Kidney (tissue), 13 donors: ENCODE measurements at regions not wholly inside any gene's neighbourhood (a gene's known extent, or its start where the extent isn't known, plus 50 kb on each side); places are given as distances from the start of the nearest gene placed in this dataset.

Experiments
- DNase-seq, 5 donors: peaks; one replicate each; pipeline ENCODE4 v3.0.0-alpha.2; 2013 to 2020
- FAIRE-seq: peaks from 2 replicates; lab custom pipeline; 2012; peaks lifted over from hg19 to GRCh38; lab: Jason Lieb, UNC
- H3K27ac ChIP-seq, 2 donors: one replicate each; pipeline ENCODE4 v1.7.0; 2013; ENCODE audit warnings: low read depth in 2 of 2, low read length in 2 of 2, inconsistent platforms in 1 of 2
- H3K27me3 ChIP-seq: one replicate; pipeline ENCODE4 v1.7.1; 2013; ENCODE audit warnings: low read length, inconsistent platforms; ENCODE audit not compliant: control insufficient read depth, insufficient read depth
- H3K36me3 ChIP-seq, 3 donors: one replicate each; pipeline versions ENCODE4 v1.7.0 to v1.7.1; 2013; ENCODE audit warnings: low read length in 3 of 3, control low read depth in 1 of 3, inconsistent platforms in 1 of 3; ENCODE audit not compliant: insufficient read depth in 3 of 3, control insufficient read depth in 2 of 3
- H3K4me1 ChIP-seq, 3 donors: one replicate each; pipeline versions ENCODE4 v1.7.0 to v1.7.1; 2013; ENCODE audit warnings: low read length in 3 of 3, inconsistent platforms in 1 of 3, low read depth in 1 of 3; ENCODE audit not compliant: control insufficient read depth in 2 of 3, insufficient read depth in 2 of 3
- H3K4me3 ChIP-seq, 3 donors: one replicate each; pipeline versions ENCODE4 v1.7.0 to v1.8.1; 2013; ENCODE audit warnings: low read length in 3 of 3, control low read depth in 1 of 3, inconsistent platforms in 1 of 3
- H3K9ac ChIP-seq, 3 donors: one replicate each; pipeline versions ENCODE4 v1.7.0 to v1.7.1; 2013; ENCODE audit warnings: low read length in 3 of 3, control low read depth in 1 of 3, inconsistent platforms in 1 of 3
- H3K9me3 ChIP-seq, 3 donors: one replicate each; pipeline versions ENCODE4 v1.7.0 to v1.7.1; 2013; ENCODE audit warnings: low read length in 3 of 3, control low read depth in 1 of 3, inconsistent platforms in 1 of 3; ENCODE audit not compliant: control insufficient read depth in 2 of 3, insufficient read depth in 1 of 3
- CTCF ChIP-seq: IDR thresholded peaks from 3 replicates; pipeline ENCODE4 v1.5.1; 2012; ENCODE audit warnings: mild to moderate bottlenecking, moderate library complexity, borderline replicate concordance; ENCODE audit not compliant: insufficient read depth; ENCODE audit errors: extremely low read depth
- intact Hi-C: fragments of 100-400 bp; cut with DNase I; formaldehyde crosslinking; loops from one replicate; pipeline ENCODE4 v1.11.1; 2022
- donor health status: control.
- donor health status: control.
- donor health status: control.
- donor health status: control.
- donor health status: control.
- donor health status: DM: yes; HTN: yes; CAD: no.
- donor health status: Normal renal cell carcinoma (clear cell type).

GRCh38 chr15:25238126-25238525 lies 200.7 kb downstream of the UBE3A start:
- no peak overlapping the region for H3K9ac ChIP-seq
- DNase-seq = peak in 1 of 5 donors; percentile 48
- intact Hi-C loops = no loop called here
- no peaks in the 10 kb centered on the region for H3K4me1 ChIP-seq
- H3K4me3 ChIP-seq = no peak overlapping the region
- H3K9me3 ChIP-seq = peaks cover 0 to 4% (median 0%) of the 10 kb centered on the region in 3 donors
- TF ChIP-seq CTCF = no peak
- no peak for FAIRE-seq
- no peaks in the 10 kb centered on the region for H3K36me3 ChIP-seq
- no peaks in the 10 kb centered on the region for H3K27me3 ChIP-seq
- no peak overlapping the region for H3K27ac ChIP-seq

- Histone ChIP-seq H3K4me3 (no peak overlapping the region), H3K4me1 (no peaks in the 10 kb centered on the region), H3K36me3 (no peaks in the 10 kb centered on the region), H3K9me3 (peaks cover 0 to 4% (median 0%) of the 10 kb centered on the region in 3 donors), H3K9ac (no peak overlapping the region), H3K27me3 (no peaks in the 10 kb centered on the region), H3K27ac (no peak overlapping the region)
- intact Hi-C loops = no loop called here
- TF ChIP-seq CTCF = no peak
- DNase-seq (peak in 1 of 5 donors; percentile 63), FAIRE-seq (no peak)
Observed at GRCh38 chr15:25238716-25239470, 199.9 kb downstream of the UBE3A start.

GRCh38 chr15:25239471-25240345 lies 199.1 kb downstream of the UBE3A start:
- Histone ChIP-seq H3K4me1 (no peaks in the 10 kb centered on the region), H3K9me3 (peaks cover 0 to 4% (median 0%) of the 10 kb centered on the region in 3 donors), H3K4me3 (no peak overlapping the region), H3K36me3 (no peaks in the 10 kb centered on the region), H3K27me3 (no peaks in the 10 kb centered on the region), H3K27ac (no peak overlapping the region), H3K9ac (no peak overlapping the region)
- TF ChIP-seq CTCF = no peak
- FAIRE-seq = no peak
- DNase-seq = peak in 1 of 5 donors; percentile 60
- intact Hi-C loops = no loop called here
